Activated naive CD8-positive, alpha-beta T cell treated with anti-CD3 and anti-CD28 coated beads, Interleukin-2, amount 10 ng/mL, durations not matched to agents 7 days and 5 days (primary cell): ENCODE measurements at regions not wholly inside any gene's neighbourhood (a gene's known extent, or its start where the extent isn't known, plus 50 kb on each side); places are given as distances from the start of the nearest gene placed in this dataset.
"Not testable (repeated sequence)": the region's sequence is repeated elsewhere in the genome, so short reads cannot be mapped to it uniquely, and the experiment has no call there.

Experiments
- ATAC-seq: fragments of 150-1000 bp; cut with Tn5 transposase; one replicate; pipeline ENCODE4 v1.10.0; 2021; ENCODE audit warnings: low read depth, moderate library complexity
- POLR2A ChIA-PET: fragments of 350-600 bp; sonication (Branson Sonifier 250); formaldehyde crosslinking; loops from one replicate; lab custom pipeline; 2021; ENCODE audit warnings: antibody characterized with exemption; lab: Charles Lee
- DNase-seq: peaks from one replicate; pipeline ENCODE4 v3.0.0; 2021
- H3K27ac Mint-ChIP-seq: one replicate; pipeline ENCODE4 v1.8.0; 2022; ENCODE audit warnings: mild to moderate bottlenecking, mixed read lengths
- H3K27me3 Mint-ChIP-seq: one replicate; pipeline ENCODE4 v1.8.0; 2022; ENCODE audit warnings: mild to moderate bottlenecking, moderate library complexity, mixed read lengths
- H3K36me3 Mint-ChIP-seq: one replicate; pipeline ENCODE4 v1.8.0; 2021; ENCODE audit warnings: mild to moderate bottlenecking, mixed read lengths
- H3K4me1 Mint-ChIP-seq: one replicate; pipeline ENCODE4 v1.8.0; 2021; ENCODE audit warnings: mixed read lengths
- H3K4me3 Mint-ChIP-seq: one replicate; pipeline ENCODE4 v1.8.0; 2022; ENCODE audit warnings: mild to moderate bottlenecking, moderate library complexity, mixed read lengths
- H3K9me3 Mint-ChIP-seq: one replicate; pipeline ENCODE4 v1.8.0; 2021; ENCODE audit warnings: mixed read lengths

DNA sequence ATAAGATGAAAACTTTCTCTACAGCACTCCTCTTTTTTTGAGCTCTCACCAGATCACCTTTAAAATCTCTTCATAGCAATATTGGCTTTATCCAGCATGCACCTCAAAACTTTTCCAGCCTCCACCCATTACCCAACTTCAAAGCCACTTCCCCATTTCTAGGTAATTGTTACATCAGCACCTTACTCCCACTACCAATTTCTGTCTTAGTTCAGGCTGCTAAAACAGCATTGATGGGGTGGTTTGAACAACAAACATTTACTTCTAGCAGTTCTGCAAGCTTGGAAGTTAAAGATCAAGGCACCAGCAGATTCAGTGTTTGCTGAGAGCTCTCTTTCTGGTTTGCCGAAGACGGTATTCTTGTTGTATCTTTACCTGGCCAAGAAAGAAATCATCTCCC is 114.0 kb upstream of the SLC39A10 start:
- Mint-ChIP-seq H3K9me3 (peaks cover 10% of the 10 kb centered on the region), H3K36me3 (peaks cover 49% of the 10 kb centered on the region), H3K27ac (peak overlapping the region; percentile 80), H3K4me3 (peak overlapping the region; percentile 24), H3K4me1 (peaks cover 46% of the 10 kb centered on the region), H3K27me3 (no peaks in the 10 kb centered on the region)
- POLR2A ChIA-PET, result interaction anchor here (0.6 to 13.9 kb wide), 8 partner anchors 9 to 114 kb away, joined by 3 to 346 read pairs (median 6); partner anchors contain the start of gene SLC39A10
- ATAC-seq (peak; percentile 73), DNase-seq (no peak)

DNA sequence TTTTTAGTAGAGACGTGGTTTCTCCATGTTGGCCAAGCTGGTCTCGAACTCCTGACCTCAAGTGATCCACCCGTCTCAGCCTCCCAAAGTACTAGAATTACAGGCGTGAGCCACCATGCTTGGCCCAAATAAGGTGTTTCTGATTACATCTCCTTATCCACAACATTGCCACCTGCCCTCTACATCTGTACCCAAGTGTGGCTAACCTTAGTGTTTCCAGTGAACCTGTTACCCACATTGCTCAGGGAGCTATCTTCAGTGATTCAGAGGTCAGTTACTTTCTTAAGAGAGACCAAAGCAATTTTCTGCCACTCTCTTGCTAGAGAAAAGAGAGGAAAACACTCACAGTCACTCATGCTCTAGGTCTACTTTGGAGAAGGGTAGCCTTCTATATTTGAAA is 115.0 kb upstream of the SLC39A10 start:
- peak; percentile 10 for ATAC-seq
- Mint-ChIP-seq H3K4me1 (peaks cover 54% of the 10 kb centered on the region), H3K4me3 (no peak overlapping the region), H3K36me3 (peaks cover 52% of the 10 kb centered on the region), H3K27me3 (no peaks in the 10 kb centered on the region), H3K27ac (peak overlapping the region; percentile 85), H3K9me3 (peaks cover 9% of the 10 kb centered on the region)
- POLR2A ChIA-PET, result interaction anchor here (1.3 to 13.9 kb wide), 7 partner anchors 8 to 115 kb away, joined by 3 to 346 read pairs (median 7); partner anchors contain the start of gene SLC39A10
- no peak for DNase-seq

DNA sequence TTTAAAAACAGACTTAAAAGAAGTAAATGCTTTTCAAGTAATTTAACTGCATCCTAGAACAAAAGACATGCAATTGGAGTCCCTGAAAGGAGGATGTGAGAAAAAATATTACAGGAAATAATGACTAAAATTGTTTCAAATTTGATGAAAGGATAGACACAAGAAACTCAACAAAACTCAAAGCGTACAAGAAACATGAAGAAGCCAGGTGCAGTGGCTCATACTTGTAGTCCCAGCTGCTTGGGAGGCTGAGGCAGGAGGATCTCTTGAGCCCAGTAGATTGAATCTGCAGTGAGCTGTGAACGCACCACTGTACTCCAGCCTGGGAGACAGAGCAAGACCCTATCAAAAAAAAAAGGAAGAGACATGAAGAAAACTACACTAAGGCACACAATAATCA is 118.1 kb upstream of the SLC39A10 start:
- Mint-ChIP-seq H3K27me3 (no peaks in the 10 kb centered on the region), H3K36me3 (peaks cover 44% of the 10 kb centered on the region), H3K4me3 (no peak overlapping the region), H3K9me3 (peaks cover 7% of the 10 kb centered on the region), H3K27ac (peak overlapping the region; percentile 85), H3K4me1 (peaks cover 73% of the 10 kb centered on the region)
- ATAC-seq (no peak), DNase-seq (no peak)
- POLR2A ChIA-PET, result interaction anchor here (1.1 to 13.9 kb wide), 3 partner anchors 13 to 119 kb away, joined by 3 to 346 read pairs (median 179); partner anchors contain the start of gene SLC39A10

DNA sequence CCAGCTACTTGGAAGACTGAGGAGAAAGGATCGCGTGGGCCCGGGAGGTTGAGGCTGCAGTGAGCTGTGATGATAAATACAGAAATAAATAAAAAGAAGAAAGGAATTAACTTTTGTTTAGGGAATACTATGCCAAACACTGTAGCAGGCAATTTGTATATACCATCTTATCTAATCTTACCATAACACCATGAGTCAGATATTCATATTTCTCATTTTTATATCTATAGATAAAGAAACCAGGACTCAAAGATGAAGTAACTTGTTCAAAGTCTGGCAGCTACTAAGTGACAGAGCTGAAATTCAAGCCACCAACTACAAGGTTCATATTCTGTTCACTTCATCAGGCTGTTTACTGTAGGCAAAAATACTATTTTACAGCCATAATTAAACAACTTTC is 119.2 kb upstream of the SLC39A10 start:
- peaks cover 68% of the 10 kb centered on the region for H3K4me1 Mint-ChIP-seq
- POLR2A ChIA-PET, result interaction anchor here (0.5 to 13.9 kb wide), 3 partner anchors 23 to 643 kb away, joined by 5 to 346 read pairs (median 179); partner anchors contain the start of gene SLC39A10
- DNase-seq (no peak), ATAC-seq (no peak)
- H3K9me3 Mint-ChIP-seq, result peaks cover 7% of the 10 kb centered on the region
- peak overlapping the region; percentile 95 for H3K27ac Mint-ChIP-seq
- peaks cover 46% of the 10 kb centered on the region for H3K36me3 Mint-ChIP-seq
- no peaks in the 10 kb centered on the region for H3K27me3 Mint-ChIP-seq
- no peak overlapping the region for H3K4me3 Mint-ChIP-seq

DNA sequence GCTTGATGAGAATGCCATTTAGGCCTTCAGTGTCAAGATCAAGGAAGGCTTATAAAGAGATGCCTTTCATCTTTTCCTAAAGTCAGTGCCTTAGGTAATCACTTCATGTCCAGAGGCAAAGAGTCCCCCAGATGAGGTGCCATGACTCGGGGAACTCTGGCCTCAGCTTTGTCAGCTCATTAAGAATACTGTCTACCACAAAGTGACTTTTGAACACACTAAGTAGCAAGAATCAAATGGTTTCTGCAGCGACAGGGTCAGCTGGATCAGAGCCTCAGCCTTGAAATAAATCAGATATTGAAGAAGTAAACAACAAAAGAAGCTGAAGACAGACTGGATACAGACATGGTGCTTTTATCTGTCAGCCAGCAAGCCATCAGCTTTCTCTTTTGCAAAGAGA is 120.1 kb upstream of the SLC39A10 start:
- Mint-ChIP-seq H3K4me1 (peaks cover 68% of the 10 kb centered on the region), H3K27ac (peak overlapping the region; percentile 95), H3K4me3 (peak overlapping the region; percentile 85), H3K27me3 (no peaks in the 10 kb centered on the region), H3K9me3 (peaks cover 7% of the 10 kb centered on the region), H3K36me3 (peaks cover 41% of the 10 kb centered on the region)
- ATAC-seq, result no peak
- POLR2A ChIA-PET, result interaction anchor here (0.7 to 13.9 kb wide), 6 partner anchors 15 to 127 kb away, joined by 3 to 346 read pairs (median 6); partner anchors contain the start of gene SLC39A10
- no peak for DNase-seq

DNA sequence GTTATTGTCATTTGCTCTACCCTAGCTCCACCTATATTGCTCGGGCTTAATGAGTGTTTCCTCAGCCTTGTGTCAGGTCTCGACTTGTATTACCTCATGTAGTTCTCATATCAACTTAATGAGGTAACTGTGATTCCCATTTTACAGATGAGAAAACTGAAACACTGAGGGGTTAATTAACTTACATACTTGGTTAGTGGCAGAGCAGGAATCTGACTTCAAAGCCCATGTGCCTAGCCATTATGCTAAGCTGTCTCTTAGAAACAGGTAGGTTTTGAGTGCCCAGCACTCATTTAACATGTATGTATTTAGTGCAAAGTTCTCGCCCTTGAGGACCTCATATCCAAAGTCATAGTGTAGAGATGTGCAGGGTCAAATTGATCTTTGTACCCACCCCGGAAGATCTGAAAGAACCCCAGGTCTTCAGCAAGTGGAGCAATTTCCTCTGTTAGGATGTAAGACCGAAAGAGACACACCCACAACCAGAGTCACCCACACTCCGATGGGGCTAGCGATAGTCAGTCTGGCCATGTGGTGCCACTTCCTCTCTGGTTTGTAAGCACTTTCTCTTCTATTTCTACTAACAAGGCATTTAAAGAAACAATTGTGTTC is 121.0 kb upstream of the SLC39A10 start:
- no peaks in the 10 kb centered on the region for H3K27me3 Mint-ChIP-seq
- POLR2A ChIA-PET, result interaction anchor here (0.7 to 13.9 kb wide), 8 partner anchors 10 to 128 kb away, joined by 3 to 346 read pairs (median 6); partner anchors contain the start of gene SLC39A10
- DNase-seq, result peak; percentile 62
- H3K4me1 Mint-ChIP-seq, result peaks cover 70% of the 10 kb centered on the region
- peaks cover 39% of the 10 kb centered on the region for H3K36me3 Mint-ChIP-seq
- peak; percentile 73 for ATAC-seq
- H3K4me3 Mint-ChIP-seq, result peak overlapping the region; percentile 85
- peaks cover 4% of the 10 kb centered on the region for H3K9me3 Mint-ChIP-seq
- peak overlapping the region; percentile 95 for H3K27ac Mint-ChIP-seq

DNA sequence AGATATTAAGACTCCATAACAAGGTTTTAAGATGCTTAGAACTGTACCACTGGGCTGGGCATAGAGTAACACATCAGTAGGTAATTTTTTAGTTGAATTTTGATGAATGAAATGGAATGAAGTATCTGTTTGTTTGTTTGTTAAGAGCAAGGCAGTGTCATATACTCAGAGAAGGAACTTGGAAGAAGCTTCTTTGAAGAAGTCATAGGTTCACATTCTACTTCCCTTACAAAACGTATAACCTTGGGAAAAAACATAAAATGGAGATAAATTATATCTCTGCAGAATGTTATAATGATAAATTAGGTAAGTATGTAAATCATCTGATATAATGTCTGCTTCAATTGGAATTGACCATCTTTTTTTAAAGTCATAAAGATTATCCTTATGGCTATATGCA is 122.1 kb upstream of the SLC39A10 start:
- Mint-ChIP-seq H3K9me3 (peaks cover 5% of the 10 kb centered on the region), H3K36me3 (peaks cover 38% of the 10 kb centered on the region), H3K4me1 (peaks cover 74% of the 10 kb centered on the region), H3K27ac (peak overlapping the region; percentile 95), H3K4me3 (peak overlapping the region; percentile 85), H3K27me3 (no peaks in the 10 kb centered on the region)
- ATAC-seq, result no peak
- DNase-seq, result no peak
- POLR2A ChIA-PET, result interaction anchor here (1.0 to 13.9 kb wide), 11 partner anchors 8 to 214 kb away, joined by 3 to 346 read pairs (median 7); partner anchors contain the start of gene SLC39A10

DNA sequence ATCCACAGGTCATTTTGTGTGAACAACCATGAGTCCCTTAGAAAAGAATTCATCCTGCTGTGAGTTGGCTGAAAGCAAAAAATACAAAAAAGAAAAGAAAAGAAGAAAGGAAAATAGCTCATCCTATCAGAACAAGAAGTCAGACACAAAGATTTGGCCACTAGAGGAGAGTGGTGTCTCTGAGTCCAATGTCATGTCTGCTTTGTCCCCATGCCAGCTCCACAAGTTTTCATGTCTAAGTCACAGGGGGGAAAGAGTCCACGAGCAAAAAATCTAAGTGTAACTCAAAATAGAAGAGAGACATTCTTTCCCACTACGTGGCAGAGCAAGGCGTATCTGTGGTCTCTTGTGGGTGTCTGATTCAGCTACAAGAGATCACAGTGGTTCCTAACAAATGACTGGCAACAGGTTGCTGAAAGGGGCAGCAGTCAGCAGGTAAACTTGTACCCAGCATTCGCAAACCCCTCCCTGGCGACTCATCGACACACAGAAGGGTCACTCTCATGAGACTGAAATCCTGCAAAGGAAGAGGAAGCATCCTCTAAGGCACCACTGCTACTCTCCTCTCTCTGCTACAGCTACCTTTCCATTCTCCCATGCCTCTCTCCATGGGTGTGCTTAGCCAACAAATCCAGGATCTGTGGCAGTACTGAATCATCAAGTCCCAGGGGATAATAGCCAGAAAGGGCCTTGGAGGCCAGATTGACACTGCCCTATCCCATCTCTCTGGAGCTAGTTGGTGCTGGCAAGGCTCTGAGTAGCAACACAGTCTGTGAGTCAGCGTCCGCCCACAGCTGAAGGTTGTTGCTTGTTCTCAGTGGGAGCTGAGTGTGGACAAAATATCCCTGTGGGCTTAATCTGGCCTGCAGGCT is 123.0 kb upstream of the SLC39A10 start:
- H3K4me1 Mint-ChIP-seq, result peaks cover 72% of the 10 kb centered on the region
- H3K27me3 Mint-ChIP-seq, result no peaks in the 10 kb centered on the region
- DNase-seq (peak; percentile 57), ATAC-seq (peak; percentile 57)
- H3K36me3 Mint-ChIP-seq, result peaks cover 39% of the 10 kb centered on the region
- peak overlapping the region; percentile 85 for H3K4me3 Mint-ChIP-seq
- H3K27ac Mint-ChIP-seq, result peak overlapping the region; percentile 95
- H3K9me3 Mint-ChIP-seq, result peaks cover 8% of the 10 kb centered on the region
- POLR2A ChIA-PET, result interaction anchor here (0.6 to 13.9 kb wide), 25 partner anchors 9 to 638 kb away, joined by 3 to 346 read pairs (median 3); partner anchors contain the start of genes DNAH7, SLC39A10 and STK17B

DNA sequence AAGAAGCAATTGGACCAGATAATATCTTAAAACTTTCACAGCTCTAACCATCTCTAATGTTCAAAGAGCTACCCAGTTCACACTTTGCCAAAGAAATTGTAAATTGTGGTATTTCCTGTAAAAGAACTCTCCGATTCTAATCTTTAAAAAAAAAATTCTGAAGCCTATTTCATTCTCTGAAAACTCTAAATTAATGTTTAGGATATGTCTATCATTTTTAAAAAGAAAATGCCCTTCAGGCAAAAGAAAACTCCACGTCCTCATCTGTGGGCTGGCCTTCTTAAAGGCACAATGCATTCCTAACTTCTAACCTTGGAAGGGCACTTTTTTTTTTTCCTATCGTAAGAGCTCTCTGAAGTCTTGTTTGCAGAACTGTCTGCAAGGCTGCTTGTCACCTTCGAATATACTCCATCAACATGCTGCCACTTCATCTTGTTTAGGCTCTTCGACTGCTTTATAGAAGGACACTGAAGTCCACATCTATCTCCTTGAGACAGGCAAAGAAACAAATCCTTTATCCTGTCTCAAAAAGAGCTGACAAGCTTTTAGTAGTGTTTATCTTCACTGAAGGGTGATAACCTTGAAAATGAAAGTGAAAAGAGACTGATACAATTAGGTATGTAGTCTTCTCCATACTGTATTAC is 124.3 kb upstream of the SLC39A10 start:
- ATAC-seq (peak; percentile 26), DNase-seq (no peak)
- peaks cover 8% of the 10 kb centered on the region for H3K9me3 Mint-ChIP-seq
- no peaks in the 10 kb centered on the region for H3K27me3 Mint-ChIP-seq
- peak overlapping the region; percentile 85 for H3K4me3 Mint-ChIP-seq
- H3K27ac Mint-ChIP-seq, result peak overlapping the region; percentile 95
- peaks cover 30% of the 10 kb centered on the region for H3K36me3 Mint-ChIP-seq
- peaks cover 61% of the 10 kb centered on the region for H3K4me1 Mint-ChIP-seq
- POLR2A ChIA-PET, result interaction anchor here (0.6 to 13.9 kb wide), 14 partner anchors 10 to 728 kb away, joined by 3 to 346 read pairs (median 4); partner anchors contain the start of genes SLC39A10 and STK17B

DNA sequence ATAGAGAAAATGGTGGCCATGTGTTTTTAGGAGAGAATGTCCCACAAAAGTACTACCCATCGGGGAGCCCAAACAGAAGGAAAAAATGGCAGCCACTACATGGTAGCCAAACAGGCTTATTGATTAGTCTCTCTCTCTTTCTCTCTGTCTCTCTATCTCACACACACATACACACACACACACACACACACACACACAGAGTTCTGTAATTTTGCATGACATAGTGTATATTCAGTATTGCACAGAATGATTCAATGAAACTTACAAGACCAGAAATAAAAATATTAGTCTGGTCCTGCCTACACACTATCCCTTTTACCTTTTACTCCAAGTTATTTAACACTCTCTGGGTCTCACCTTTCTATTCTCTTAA is 124.8 kb upstream of the SLC39A10 start:
- peaks cover 10% of the 10 kb centered on the region for H3K9me3 Mint-ChIP-seq
- H3K4me1 Mint-ChIP-seq, result peaks cover 56% of the 10 kb centered on the region
- peaks cover 29% of the 10 kb centered on the region for H3K36me3 Mint-ChIP-seq
- H3K27me3 Mint-ChIP-seq, result no peaks in the 10 kb centered on the region
- H3K27ac Mint-ChIP-seq, result peak overlapping the region; percentile 95
- peak overlapping the region; percentile 85 for H3K4me3 Mint-ChIP-seq
- POLR2A ChIA-PET, result interaction anchor here (1.1 to 13.9 kb wide), 7 partner anchors 11 to 125 kb away, joined by 3 to 346 read pairs (median 19); partner anchors contain the start of gene SLC39A10
- DNase-seq, result no peak
- ATAC-seq, result no peak

DNA sequence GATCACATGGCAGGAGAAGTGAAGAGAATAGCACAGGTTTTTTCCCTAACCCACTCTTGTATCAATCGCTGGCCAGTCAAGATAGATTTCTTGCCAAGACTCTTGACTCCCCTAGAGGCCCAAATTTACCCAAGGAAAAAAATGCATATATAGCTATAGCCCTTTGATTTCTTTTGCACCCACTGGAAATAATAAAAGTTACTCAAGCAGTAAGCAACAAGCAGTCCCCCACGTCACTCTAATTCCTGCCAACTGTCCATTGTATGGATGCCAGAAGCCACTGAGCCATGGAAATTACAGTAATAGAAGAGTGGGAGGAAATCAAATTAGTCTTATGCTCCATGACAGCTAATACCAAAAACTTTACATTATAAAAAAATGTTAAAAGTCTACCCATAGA is 125.3 kb upstream of the SLC39A10 start:
- Mint-ChIP-seq H3K27me3 (no peaks in the 10 kb centered on the region), H3K27ac (peak overlapping the region; percentile 95), H3K9me3 (peaks cover 10% of the 10 kb centered on the region), H3K4me3 (peak overlapping the region; percentile 85), H3K4me1 (peaks cover 51% of the 10 kb centered on the region), H3K36me3 (peaks cover 32% of the 10 kb centered on the region)
- DNase-seq (no peak), ATAC-seq (no peak)
- POLR2A ChIA-PET, result interaction anchor here (8.9 to 13.9 kb wide), 2 partner anchors 29 to 126 kb away, joined by 179 to 346 read pairs; partner anchors contain the start of gene SLC39A10

DNA sequence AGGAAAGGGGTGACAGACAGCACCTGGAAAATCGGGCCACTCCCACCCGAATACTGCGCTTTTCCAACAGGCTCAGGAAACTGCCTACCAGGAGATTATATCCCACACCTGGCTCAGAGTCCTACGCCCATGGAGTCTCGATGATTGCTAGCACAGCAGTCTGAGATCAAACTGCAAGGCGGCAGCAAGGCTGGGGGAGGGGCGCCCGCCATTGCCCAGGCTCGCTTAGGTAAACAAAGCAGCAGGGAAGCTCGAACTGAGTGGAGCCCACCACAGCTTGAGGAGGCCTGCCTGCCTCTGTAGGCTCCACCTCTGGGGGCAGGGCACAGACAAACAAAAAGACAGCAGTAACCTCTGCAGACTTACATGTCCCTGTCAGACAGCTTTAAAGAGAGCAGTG is 133.8 kb upstream of the SLC39A10 start:
- H3K27ac Mint-ChIP-seq, H3K4me1 Mint-ChIP-seq, DNase-seq, H3K4me3 Mint-ChIP-seq, POLR2A ChIA-PET, ATAC-seq, H3K27me3 Mint-ChIP-seq: not testable (repeated sequence)
- Mint-ChIP-seq H3K36me3 (peaks cover 26% of the 10 kb centered on the region), H3K9me3 (peaks cover 12% of the 10 kb centered on the region)
